ENCODE measurements at regions not wholly inside any gene's neighbourhood (a gene's known extent, or its start where the extent isn't known, plus 50 kb on each side); places are given as distances from the start of the nearest gene placed in this dataset.
"Not testable (repeated sequence)": the region's sequence is repeated elsewhere in the genome, so short reads cannot be mapped to it uniquely, and the experiment has no call there.

- DNase-seq: no peak
Observed at GRCh38 chr6:128595544-128595943, 75.1 kb upstream of the PTPRK start.

- no peak for DNase-seq
Observed at GRCh38 chr6:128586095-128586494, 65.7 kb upstream of the PTPRK start.

- no peak for DNase-seq
Observed at GRCh38 chr6:128580224-128581110, 60.1 kb upstream of the PTPRK start.

- DNase-seq: not testable (repeated sequence)
Observed at GRCh38 chr6:128575254-128575653, 54.9 kb upstream of the PTPRK start.

- DNase-seq: peak in 1 of 5 experiments; percentile 6
Observed at GRCh38 chr6:128574402-128574801, 54.0 kb upstream of the PTPRK start.

GRCh38 chr6:128573036-128573435 is 52.6 kb upstream of the PTPRK start:
- no peak for DNase-seq

- no peak for DNase-seq
Observed at GRCh38 chr6:128572294-128572693, 51.9 kb upstream of the PTPRK start.

GRCh38 chr6:128570680-128571063 is 50.3 kb upstream of the PTPRK start:
- no peak for DNase-seq

- no peak for DNase-seq
Observed at GRCh38 chr6:128569732-128570679, 49.6 kb upstream of the PTPRK start.

All from T-helper 2 cell (primary cell).